ENCODE measurements at regions not wholly inside any gene's neighbourhood (a gene's known extent, or its start where the extent isn't known, plus 50 kb on each side); places are given as distances from the start of the nearest gene placed in this dataset.

GRCh38 chr6:154561750-154562149, 51.3 kb upstream of the CNKSR3 start:
- DNase-seq = no peak

GRCh38 chr6:154565331-154565730, 54.8 kb upstream of the CNKSR3 start:
- DNase-seq = no peak

- no peak for DNase-seq
Observed at GRCh38 chr6:154566866-154567265, 56.4 kb upstream of the CNKSR3 start.

GRCh38 chr6:154567695-154568220, 57.3 kb upstream of the CNKSR3 start:
- no peak for DNase-seq

GRCh38 chr6:154569156-154569862, 58.8 kb upstream of the CNKSR3 start:
- DNase-seq = no peak

- no peak for DNase-seq
Observed at GRCh38 chr6:154570505-154570904, 60.0 kb upstream of the CNKSR3 start.

GRCh38 chr6:154572556-154572955, 62.1 kb upstream of the CNKSR3 start:
- no peak for DNase-seq

GRCh38 chr6:154578004-154578559, 67.6 kb upstream of the CNKSR3 start:
- DNase-seq = no peak

GRCh38 chr6:154579046-154579445, 68.6 kb upstream of the CNKSR3 start:
- no peak for DNase-seq

GRCh38 chr6:154579485-154579884, 69.0 kb upstream of the CNKSR3 start:
- DNase-seq = no peak

GRCh38 chr6:154580397-154581135, 70.1 kb upstream of the CNKSR3 start:
- DNase-seq = no peak

GRCh38 chr6:154582696-154583095, 72.2 kb upstream of the CNKSR3 start:
- no peak for DNase-seq

GRCh38 chr6:154583546-154584188, 73.2 kb upstream of the CNKSR3 start:
- DNase-seq = no peak

GRCh38 chr6:154590756-154591155, 80.3 kb upstream of the CNKSR3 start:
- no peak for DNase-seq

- no peak for DNase-seq
Observed at GRCh38 chr6:154591234-154591633, 80.7 kb upstream of the CNKSR3 start.

GRCh38 chr6:154592199-154592860, 81.8 kb upstream of the CNKSR3 start:
- no peak for DNase-seq

GRCh38 chr6:154593122-154593521, 82.6 kb upstream of the CNKSR3 start:
- no peak for DNase-seq

GRCh38 chr6:154594496-154595198, 84.2 kb upstream of the CNKSR3 start:
- no peak for DNase-seq

GRCh38 chr6:154595538-154595937, 85.1 kb upstream of the CNKSR3 start:
- no peak for DNase-seq

GRCh38 chr6:154596009-154596408, 85.5 kb upstream of the CNKSR3 start:
- no peak for DNase-seq

GRCh38 chr6:154596701-154597100, 86.2 kb upstream of the CNKSR3 start:
- DNase-seq = no peak

GRCh38 chr6:154598399-154598798, 87.9 kb upstream of the CNKSR3 start:
- no peak for DNase-seq
